ENCODE measurements at regions not wholly inside any gene's neighbourhood (a gene's known extent, or its start where the extent isn't known, plus 50 kb on each side); places are given as distances from the start of the nearest gene placed in this dataset.

- Histone ChIP-seq H2AFZ (ENCODE audit: low read depth, low read length, poor library complexity, severe bottlenecking) (no peak overlapping the region), H3K4me2 (ENCODE audit: low read length) (no peak overlapping the region), H3K9ac (ENCODE audit: low read length) (no peak overlapping the region), H3K79me2 (ENCODE audit: insufficient read depth, low read length) (no peaks in the 10 kb centered on the region), H3K4me3 (replicated peaks in 1 of 2; ENCODE audit: low read depth in 1 of 2, low read length in 2 of 2) (no peak overlapping the region), H3K4me1 (ENCODE audit: control insufficient read depth in 1 of 2, insufficient read depth in 2 of 2, low read length in 2 of 2) (no peaks in the 10 kb centered on the region), H3K9me2 (ENCODE audit: insufficient read depth) (no peaks in the 10 kb centered on the region), H4K20me1 (ENCODE audit: insufficient read depth) (no peaks in the 10 kb centered on the region), H3K36me3 (ENCODE audit: control insufficient read depth in 1 of 2, insufficient read depth in 2 of 2, low read length in 2 of 2) (no peaks in the 10 kb centered on the region), H3K27me3 (ENCODE audit: insufficient read depth, low read length) (peaks cover 23% of the 10 kb centered on the region), H3K27ac (ENCODE audit: low read depth, low read length) (no peak overlapping the region), H3K9me3 (ENCODE audit: control insufficient read depth in 1 of 2, insufficient read depth in 1 of 2, low read depth in 1 of 2, low read length in 2 of 2) (no peaks in the 10 kb centered on the region)
- TF ChIP-seq REST (IDR thresholded peaks at IDR 0.05; ENCODE audit: low read depth) (no peak), ELF1 (IDR thresholded peaks at IDR 0.05; ENCODE audit: borderline replicate concordance, low read depth) (no peak), SP1 (IDR thresholded peaks at IDR 0.05; ENCODE audit: low read depth) (no peak), RAD21 (IDR thresholded peaks at IDR 0.05; ENCODE audit: low read depth) (no peak), ZFX (IDR thresholded peaks at IDR 0.05) (no peak), EZH2 (IDR thresholded peaks at IDR 0.05) (no peak), POLR2A (IDR thresholded peaks at IDR 0.05; ENCODE audit: borderline replicate concordance, extremely low read depth, insufficient read depth, insufficient read length) (no peak), POLR2AphosphoS5 (IDR thresholded peaks at IDR 0.05; ENCODE audit: low read depth, low read length) (no peak), YY1 (IDR thresholded peaks at IDR 0.05; ENCODE audit: extremely low read depth, insufficient replicate concordance, low read depth, low read length) (no peak), EGR1 (IDR thresholded peaks at IDR 0.05; ENCODE audit: low read depth) (no peak), CTCF (IDR thresholded peaks at IDR 0.05 in 2 of 3, conservative IDR thresholded peaks at IDR 0.05 in 1 of 3; ENCODE audit: borderline replicate concordance in 1 of 3, insufficient read depth in 1 of 3, low read depth in 2 of 3, low read length in 2 of 3) (no peak), JUND (IDR thresholded peaks at IDR 0.05) (no peak)
- RAD21 ChIA-PET (ENCODE audit: low non-redundant PET in 1 of 2, low total read pairs in 2 of 2, uncharacterized antibody in 2 of 2, unreplicated experiment in 2 of 2): no interaction called here
- intact Hi-C loops (cut with micrococcal nuclease): no loop called here
- POLR2A ChIA-PET: no interaction called here
- CTCF ChIA-PET: no interaction called here
- no peak for DNase-seq (ENCODE audit: low read depth, low spot score)
- ATAC-seq: no peak
- no TSS peak for BruUV-seq (replicated peaks)
Measured at GRCh38 chr2:406231-406630, 118.3 kb upstream of the ALKAL2 start.

Measured in HCT116 (cell line).